Fibroblast of lung (primary cell): ENCODE measurements at regions not wholly inside any gene's neighbourhood (a gene's known extent, or its start where the extent isn't known, plus 50 kb on each side); places are given as distances from the start of the nearest gene placed in this dataset.

ENCODE experiments used
- EZH2 ChIP-seq: IDR thresholded peaks from 2 replicates; pipeline ENCODE4 v1.5.1; 2012; ENCODE audit warnings: low read length, control low read depth, mild to moderate bottlenecking; ENCODE audit errors: missing control alignments
- TF ChIP-seq, protein P1 (sequence below), 2 donors: IDR thresholded peaks in 1 of 2; conservative IDR thresholded peaks in 1 of 2; 1 replicate in 1 of 2; 2 replicates in 1 of 2; pipeline ENCODE4 v1.5.1; 2011 to 2012; ENCODE audit warnings: low read length in 2 of 2, control low read depth in 1 of 2, inconsistent platforms in 1 of 2, low read depth in 1 of 2, mild to moderate bottlenecking in 1 of 2

DNA sequence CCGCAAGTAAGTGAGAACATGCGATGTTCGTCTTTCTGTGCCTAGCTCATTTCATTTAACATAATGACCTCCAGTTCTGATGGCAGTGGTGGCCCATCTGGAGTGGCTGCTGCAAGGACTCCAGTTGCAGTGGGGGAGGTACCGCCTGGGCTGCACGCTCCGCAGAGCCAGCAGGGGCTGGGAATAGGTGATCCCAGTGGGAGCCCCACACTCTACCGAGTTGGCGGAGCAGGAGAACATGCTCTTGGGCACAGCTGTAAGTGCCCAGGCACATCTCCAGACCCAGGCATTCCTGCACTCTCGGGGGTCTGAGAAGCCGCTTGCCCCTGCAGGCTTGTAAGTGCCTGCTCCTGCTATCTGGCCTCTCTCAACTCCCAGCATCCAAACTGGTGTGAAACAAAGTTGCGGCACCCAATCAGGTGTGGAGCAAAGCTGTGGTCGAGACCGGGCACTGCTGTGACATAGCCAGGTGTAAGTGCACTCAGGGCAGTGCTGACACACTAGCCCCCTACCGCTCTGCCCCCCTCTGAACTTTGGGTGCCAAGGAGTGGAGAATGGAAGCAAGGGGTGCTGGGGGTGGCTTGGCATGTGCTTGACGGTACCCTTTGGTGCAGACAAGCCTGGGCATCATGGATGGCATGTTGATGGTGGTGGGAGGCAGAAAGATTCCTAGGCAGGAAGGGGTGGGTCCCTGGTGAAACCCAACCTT lies 130.2 kb downstream of the HTR1B start:
- TF ChIP-seq, protein P1, sequence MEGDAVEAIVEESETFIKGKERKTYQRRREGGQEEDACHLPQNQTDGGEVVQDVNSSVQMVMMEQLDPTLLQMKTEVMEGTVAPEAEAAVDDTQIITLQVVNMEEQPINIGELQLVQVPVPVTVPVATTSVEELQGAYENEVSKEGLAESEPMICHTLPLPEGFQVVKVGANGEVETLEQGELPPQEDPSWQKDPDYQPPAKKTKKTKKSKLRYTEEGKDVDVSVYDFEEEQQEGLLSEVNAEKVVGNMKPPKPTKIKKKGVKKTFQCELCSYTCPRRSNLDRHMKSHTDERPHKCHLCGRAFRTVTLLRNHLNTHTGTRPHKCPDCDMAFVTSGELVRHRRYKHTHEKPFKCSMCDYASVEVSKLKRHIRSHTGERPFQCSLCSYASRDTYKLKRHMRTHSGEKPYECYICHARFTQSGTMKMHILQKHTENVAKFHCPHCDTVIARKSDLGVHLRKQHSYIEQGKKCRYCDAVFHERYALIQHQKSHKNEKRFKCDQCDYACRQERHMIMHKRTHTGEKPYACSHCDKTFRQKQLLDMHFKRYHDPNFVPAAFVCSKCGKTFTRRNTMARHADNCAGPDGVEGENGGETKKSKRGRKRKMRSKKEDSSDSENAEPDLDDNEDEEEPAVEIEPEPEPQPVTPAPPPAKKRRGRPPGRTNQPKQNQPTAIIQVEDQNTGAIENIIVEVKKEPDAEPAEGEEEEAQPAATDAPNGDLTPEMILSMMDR (conservative IDR thresholded peaks at IDR 0.05 in 1 of 2, IDR thresholded peaks at IDR 0.05 in 1 of 2; ENCODE audit: low read depth in 1 of 2, low read length in 2 of 2), result no peak
- no peak for TF ChIP-seq EZH2
